Endothelial cell (in vitro differentiated cells): ENCODE measurements at regions not wholly inside any gene's neighbourhood (a gene's known extent, or its start where the extent isn't known, plus 50 kb on each side); places are given as distances from the start of the nearest gene placed in this dataset.

Experiments
- DNase-seq: peaks from one replicate; pipeline ENCODE4 v3.0.0; 2021; ENCODE audit warnings: low spot score
- H3K27ac Mint-ChIP-seq: one replicate; pipeline ENCODE4 v1.8.0; 2021; ENCODE audit warnings: mixed read lengths, inconsistent platforms; ENCODE audit not compliant: unreplicated experiment
- H3K27me3 Mint-ChIP-seq: one replicate; pipeline ENCODE4 v1.8.0; 2021; ENCODE audit warnings: mild to moderate bottlenecking, moderate library complexity, mixed read lengths, inconsistent platforms; ENCODE audit not compliant: unreplicated experiment
- H3K36me3 Mint-ChIP-seq: one replicate; pipeline ENCODE4 v1.8.0; 2021; ENCODE audit warnings: mild to moderate bottlenecking, low read depth, mixed read lengths, inconsistent platforms; ENCODE audit not compliant: unreplicated experiment
- H3K4me1 Mint-ChIP-seq: one replicate; pipeline ENCODE4 v1.8.0; 2021; ENCODE audit warnings: mild to moderate bottlenecking, mixed read lengths, inconsistent platforms; ENCODE audit not compliant: unreplicated experiment
- H3K4me3 Mint-ChIP-seq: one replicate; pipeline ENCODE4 v1.8.0; 2021; ENCODE audit warnings: mild to moderate bottlenecking, mixed read lengths, inconsistent platforms; ENCODE audit not compliant: unreplicated experiment
- H3K9me3 Mint-ChIP-seq: one replicate; pipeline ENCODE4 v1.8.0; 2021; ENCODE audit warnings: mixed read lengths, inconsistent platforms; ENCODE audit not compliant: unreplicated experiment
- CTCF ChIP-seq: fragments of 200-600 bp; sonication (generic); IDR thresholded peaks from one replicate; pipeline ENCODE4 v1.5.0; 2021; ENCODE audit warnings: antibody characterized with exemption; ENCODE audit not compliant: unreplicated experiment

GRCh38 chr10:64528294-64529002 lies 1007.2 kb downstream of the REEP3 start:
- Mint-ChIP-seq H3K27ac (no peak overlapping the region), H3K9me3 (no peaks in the 10 kb centered on the region), H3K36me3 (no peaks in the 10 kb centered on the region), H3K27me3 (no peaks in the 10 kb centered on the region), H3K4me3 (no peak overlapping the region), H3K4me1 (peaks cover 20% of the 10 kb centered on the region)
- no peak for DNase-seq
- TF ChIP-seq CTCF: no peak

- Mint-ChIP-seq H3K4me1 (peaks cover 20% of the 10 kb centered on the region), H3K9me3 (no peaks in the 10 kb centered on the region), H3K27ac (no peak overlapping the region), H3K36me3 (no peaks in the 10 kb centered on the region), H3K27me3 (no peaks in the 10 kb centered on the region), H3K4me3 (no peak overlapping the region)
- no peak for DNase-seq
- no peak for TF ChIP-seq CTCF
Measured at GRCh38 chr10:64529003-64529350, 1007.8 kb downstream of the REEP3 start.

GRCh38 chr10:64534616-64535015 lies 1013.4 kb downstream of the REEP3 start:
- no peak for TF ChIP-seq CTCF
- H3K9me3 Mint-ChIP-seq: no peaks in the 10 kb centered on the region
- no peaks in the 10 kb centered on the region for H3K36me3 Mint-ChIP-seq
- no peak for DNase-seq
- peaks cover 16% of the 10 kb centered on the region for H3K4me1 Mint-ChIP-seq
- no peak overlapping the region for H3K27ac Mint-ChIP-seq
- H3K4me3 Mint-ChIP-seq: no peak overlapping the region
- no peaks in the 10 kb centered on the region for H3K27me3 Mint-ChIP-seq

GRCh38 chr10:64535131-64535867 lies 1014.1 kb downstream of the REEP3 start:
- Mint-ChIP-seq H3K27me3 (no peaks in the 10 kb centered on the region), H3K9me3 (no peaks in the 10 kb centered on the region), H3K4me3 (no peak overlapping the region), H3K36me3 (no peaks in the 10 kb centered on the region), H3K4me1 (peaks cover 16% of the 10 kb centered on the region), H3K27ac (no peak overlapping the region)
- DNase-seq: no peak
- TF ChIP-seq CTCF: no peak

- no peaks in the 10 kb centered on the region for H3K27me3 Mint-ChIP-seq
- no peaks in the 10 kb centered on the region for H3K9me3 Mint-ChIP-seq
- no peak for DNase-seq
- H3K4me1 Mint-ChIP-seq: peaks cover 8% of the 10 kb centered on the region
- no peak overlapping the region for H3K4me3 Mint-ChIP-seq
- TF ChIP-seq CTCF: no peak
- no peak overlapping the region for H3K27ac Mint-ChIP-seq
- H3K36me3 Mint-ChIP-seq: no peaks in the 10 kb centered on the region
Measured at GRCh38 chr10:64537112-64537511, 1015.9 kb downstream of the REEP3 start.
